Testis (tissue), 2 donors: ENCODE measurements at regions not wholly inside any gene's neighbourhood (a gene's known extent, or its start where the extent isn't known, plus 50 kb on each side); places are given as distances from the start of the nearest gene placed in this dataset.
A peak's percentile ranks its signal among the peaks of the same experiment; 100 is the strongest.

Experiments
- DNase-seq: peaks from one replicate; pipeline ENCODE4 v3.0.0-alpha.2; 2019
- H3K27ac ChIP-seq, 2 donors: fragments of 200-600 bp; sonication (generic); one replicate each; pipeline ENCODE4 v1.5.1; 2019
- H3K27me3 ChIP-seq: fragments of 200-600 bp; sonication (generic); one replicate; pipeline ENCODE4 v1.5.1; 2019
- H3K36me3 ChIP-seq: fragments of 200-600 bp; sonication (generic); one replicate; pipeline ENCODE4 v1.5.1; 2017; ENCODE audit warnings: low read depth; ENCODE audit errors: missing control alignments
- H3K4me1 ChIP-seq: fragments of 200-600 bp; sonication (generic); one replicate; pipeline ENCODE4 v1.5.1; 2019
- H3K4me3 ChIP-seq, 2 donors: fragments of 200-600 bp; sonication (generic); one replicate each; pipeline ENCODE4 v1.5.1; 2017 to 2019
- H3K9me3 ChIP-seq: fragments of 200-600 bp; sonication (generic); one replicate; pipeline ENCODE4 v1.5.1; 2017
- POLR2A ChIP-seq: fragments of 450-650 bp; IDR thresholded peaks from one replicate; pipeline ENCODE4 v1.6.1; 2017; ENCODE audit warnings: antibody characterized with exemption, mild to moderate bottlenecking, moderate library complexity
- WGBS, 2 donors: methylation state at CpG; one replicate each; pipeline ENCODE4 v1.1.5; 2018; 5-methylcytosine and 5-hydroxymethylcytosine counted together
- intact Hi-C: fragments of 100-400 bp; cut with DNase I; formaldehyde crosslinking; loops from one replicate; pipeline ENCODE4 v1.15.1; 2023; ENCODE audit warnings: low total_unique reads
- TF ChIP-seq, protein P1 (sequence below), 3 experiments: fragments of 450-650 bp in 2 of 3; fragments of 200-600 bp in 1 of 3; sonication (generic) in 1 of 3; IDR thresholded peaks; one replicate each; pipeline ENCODE4 v1.5.1; 2016 to 2019; ENCODE audit warnings: antibody characterized with exemption in 3 of 3, mild to moderate bottlenecking in 2 of 3, moderate library complexity in 1 of 3

DNA sequence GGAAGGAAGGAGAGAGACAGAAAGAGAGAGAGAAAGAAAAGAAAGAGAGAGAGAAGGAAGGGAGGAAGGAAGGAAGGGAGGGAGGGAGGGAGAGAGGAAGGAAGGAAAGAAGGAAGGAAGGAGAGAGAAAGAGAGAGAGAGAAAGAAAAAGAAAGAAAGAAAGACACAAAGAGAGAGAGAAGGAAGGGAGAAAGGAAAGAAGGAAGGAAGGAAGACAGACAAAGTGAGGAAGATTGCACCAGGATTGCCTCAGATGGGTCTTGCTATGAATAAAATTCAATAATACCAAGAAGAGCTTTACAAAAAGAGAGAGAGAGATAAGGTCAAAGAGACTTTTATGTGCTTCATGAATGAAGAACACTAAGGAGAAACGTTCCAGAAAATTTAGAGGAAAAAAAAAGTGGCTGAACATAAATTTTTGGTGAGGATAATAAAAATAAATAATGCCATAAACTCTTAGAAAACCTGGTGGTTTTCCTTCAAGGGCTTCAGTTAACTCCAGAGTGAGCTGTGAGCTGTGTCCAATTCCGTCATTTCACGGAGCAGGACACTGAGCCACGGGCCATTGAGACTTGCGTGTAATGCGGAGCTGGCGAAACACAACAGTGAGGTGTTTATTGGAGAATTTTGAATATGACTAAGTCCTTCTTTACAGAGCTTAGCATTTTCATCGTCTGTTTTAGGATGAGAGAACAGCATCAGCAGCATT, 72.7 kb upstream of the TNRC6C start:
- peaks cover 37% of the 10 kb centered on the region for H3K4me1 ChIP-seq
- H3K27me3 ChIP-seq: no peaks in the 10 kb centered on the region
- no peak overlapping the region for H3K27ac ChIP-seq
- 74% methylated on average over 8 of the region's 8 CpGs for WGBS, 2 donors
- no peaks in the 10 kb centered on the region for H3K36me3 ChIP-seq
- intact Hi-C loops: no loop called here
- H3K9me3 ChIP-seq: no peaks in the 10 kb centered on the region
- no peak overlapping the region for H3K4me3 ChIP-seq
- DNase-seq: no peak
- no peak for TF ChIP-seq POLR2A
- TF ChIP-seq, protein P1, sequence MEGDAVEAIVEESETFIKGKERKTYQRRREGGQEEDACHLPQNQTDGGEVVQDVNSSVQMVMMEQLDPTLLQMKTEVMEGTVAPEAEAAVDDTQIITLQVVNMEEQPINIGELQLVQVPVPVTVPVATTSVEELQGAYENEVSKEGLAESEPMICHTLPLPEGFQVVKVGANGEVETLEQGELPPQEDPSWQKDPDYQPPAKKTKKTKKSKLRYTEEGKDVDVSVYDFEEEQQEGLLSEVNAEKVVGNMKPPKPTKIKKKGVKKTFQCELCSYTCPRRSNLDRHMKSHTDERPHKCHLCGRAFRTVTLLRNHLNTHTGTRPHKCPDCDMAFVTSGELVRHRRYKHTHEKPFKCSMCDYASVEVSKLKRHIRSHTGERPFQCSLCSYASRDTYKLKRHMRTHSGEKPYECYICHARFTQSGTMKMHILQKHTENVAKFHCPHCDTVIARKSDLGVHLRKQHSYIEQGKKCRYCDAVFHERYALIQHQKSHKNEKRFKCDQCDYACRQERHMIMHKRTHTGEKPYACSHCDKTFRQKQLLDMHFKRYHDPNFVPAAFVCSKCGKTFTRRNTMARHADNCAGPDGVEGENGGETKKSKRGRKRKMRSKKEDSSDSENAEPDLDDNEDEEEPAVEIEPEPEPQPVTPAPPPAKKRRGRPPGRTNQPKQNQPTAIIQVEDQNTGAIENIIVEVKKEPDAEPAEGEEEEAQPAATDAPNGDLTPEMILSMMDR (IDR thresholded peaks at IDR 0.05): no peak

- intact Hi-C loops: no loop called here
- H3K4me1 ChIP-seq: peaks cover 32% of the 10 kb centered on the region
- TF ChIP-seq, protein P1 (IDR thresholded peaks at IDR 0.05): no peak
- no peak for TF ChIP-seq POLR2A
These were observed 72.1 kb upstream of the TNRC6C start for GRCh38 chr17:77886387-77886728.

DNA sequence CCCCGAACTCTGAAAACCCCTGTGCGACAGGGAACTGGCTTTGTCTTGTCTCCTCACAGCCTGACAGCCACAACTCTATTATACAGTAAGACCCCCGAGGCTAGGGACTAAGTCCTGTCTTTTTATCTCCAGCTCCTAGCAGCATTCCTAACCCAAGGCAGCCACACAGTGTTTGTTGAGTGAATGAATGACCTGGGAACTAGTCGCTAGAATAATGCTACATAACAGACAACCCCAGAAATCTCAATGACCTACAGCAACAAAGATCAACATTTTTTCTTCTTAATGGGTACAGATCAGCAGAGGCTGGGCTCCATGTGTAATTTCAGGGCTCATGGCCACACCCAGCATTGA, 71.4 kb upstream of the TNRC6C start:
- H3K27me3 ChIP-seq: no peaks in the 10 kb centered on the region
- TF ChIP-seq, protein P1 (IDR thresholded peaks at IDR 0.05): no peak
- TF ChIP-seq POLR2A: no peak
- no peaks in the 10 kb centered on the region for H3K36me3 ChIP-seq
- intact Hi-C loops: no loop called here
- no peaks in the 10 kb centered on the region for H3K9me3 ChIP-seq
- peak overlapping the region in 1 of 2 donors; percentile 74 for H3K27ac ChIP-seq
- DNase-seq: no peak
- 73 to 74% methylated on average over 4 of the region's 4 CpGs for WGBS, 2 donors
- peak overlapping the region in 1 of 2 donors; percentile 55 for H3K4me3 ChIP-seq
- H3K4me1 ChIP-seq: peaks cover 24% of the 10 kb centered on the region

More at GRCh38 chr17:77886387-77886728, 72.1 kb upstream of the TNRC6C start:
- Histone ChIP-seq H3K4me3 (no peak overlapping the region), H3K9me3 (no peaks in the 10 kb centered on the region), H3K27ac (no peak overlapping the region), H3K36me3 (no peaks in the 10 kb centered on the region), H3K27me3 (no peaks in the 10 kb centered on the region)
- 82 to 85% methylated on average over 12 to 13 of the region's 13 CpGs for WGBS, 2 donors
- DNase-seq: no peak

GRCh38 chr17:77887464-77888241, 70.8 kb upstream of the TNRC6C start:
- H3K4me1 ChIP-seq: peaks cover 19% of the 10 kb centered on the region
- H3K36me3 ChIP-seq: no peaks in the 10 kb centered on the region
- no peaks in the 10 kb centered on the region for H3K27me3 ChIP-seq
- no peaks in the 10 kb centered on the region for H3K9me3 ChIP-seq
- intact Hi-C loops: no loop called here
- peak; percentile 82 for DNase-seq
- peak overlapping the region; percentile 55 to 74 for H3K27ac ChIP-seq
- peak overlapping the region; percentile 55 for H3K4me3 ChIP-seq
- TF ChIP-seq, protein P1 (IDR thresholded peaks at IDR 0.05): no peak
- no peak for TF ChIP-seq POLR2A
- WGBS, 2 donors: 2 to 4% methylated on average over 44 of the region's 44 CpGs
